Stomach (tissue), 4 donors: ENCODE measurements at regions not wholly inside any gene's neighbourhood (a gene's known extent, or its start where the extent isn't known, plus 50 kb on each side); places are given as distances from the start of the nearest gene placed in this dataset.

Source experiments
- EP300 ChIP-seq: sonication (generic); formaldehyde crosslinking; IDR thresholded peaks from one replicate; pipeline ENCODE4 v1.6.1; 2017; ENCODE audit warnings: antibody characterized with exemption
- POLR2A ChIP-seq, 4 donors: fragments of 450-650 bp; IDR thresholded peaks; one replicate each; pipeline ENCODE4 v1.6.1; 2016; ENCODE audit warnings: antibody characterized with exemption in 4 of 4, control low read depth in 2 of 4, mild to moderate bottlenecking in 1 of 4, moderate library complexity in 1 of 4
- POLR2AphosphoS5 ChIP-seq, 3 donors: sonication (generic); formaldehyde crosslinking; IDR thresholded peaks; one replicate each; pipeline ENCODE4 v1.6.1; 2016; ENCODE audit warnings: antibody characterized with exemption in 3 of 3
- TF ChIP-seq, protein P1 (sequence below), 7 experiments: fragments of 450-650 bp in 4 of 7; fragments of 200-600 bp in 3 of 7; sonication (generic) in 3 of 7; IDR thresholded peaks; one replicate each; pipeline ENCODE4 v1.5.1; 2016 to 2019; ENCODE audit warnings: antibody characterized with exemption in 7 of 7, control low read depth in 2 of 7, mild to moderate bottlenecking in 1 of 7

DNA sequence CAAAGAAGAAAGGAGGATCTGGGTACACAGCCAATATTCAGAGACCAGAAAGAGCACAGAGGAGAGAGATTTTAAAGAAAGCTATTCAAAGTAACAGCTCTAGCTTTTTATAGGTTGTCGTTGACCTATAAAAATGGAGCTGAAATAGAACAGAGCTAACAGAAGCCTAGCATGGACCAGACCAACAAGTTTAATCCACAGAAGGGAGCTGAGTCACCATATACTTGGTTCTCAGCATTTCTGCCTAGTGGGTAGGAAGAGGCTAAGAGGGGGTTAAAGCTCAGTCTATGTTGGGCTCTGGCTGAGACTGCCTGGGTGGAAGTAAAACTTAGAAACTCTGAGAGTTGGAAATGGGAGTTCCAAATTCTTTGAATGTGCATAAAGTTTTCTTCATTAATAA, 678.0 kb upstream of the CDH2 start:
- TF ChIP-seq POLR2A (IDR thresholded peaks at IDR 0.05) (no peak), EP300 (no peak), POLR2AphosphoS5 (IDR thresholded peaks at IDR 0.05) (no peak)
- TF ChIP-seq, protein P1, sequence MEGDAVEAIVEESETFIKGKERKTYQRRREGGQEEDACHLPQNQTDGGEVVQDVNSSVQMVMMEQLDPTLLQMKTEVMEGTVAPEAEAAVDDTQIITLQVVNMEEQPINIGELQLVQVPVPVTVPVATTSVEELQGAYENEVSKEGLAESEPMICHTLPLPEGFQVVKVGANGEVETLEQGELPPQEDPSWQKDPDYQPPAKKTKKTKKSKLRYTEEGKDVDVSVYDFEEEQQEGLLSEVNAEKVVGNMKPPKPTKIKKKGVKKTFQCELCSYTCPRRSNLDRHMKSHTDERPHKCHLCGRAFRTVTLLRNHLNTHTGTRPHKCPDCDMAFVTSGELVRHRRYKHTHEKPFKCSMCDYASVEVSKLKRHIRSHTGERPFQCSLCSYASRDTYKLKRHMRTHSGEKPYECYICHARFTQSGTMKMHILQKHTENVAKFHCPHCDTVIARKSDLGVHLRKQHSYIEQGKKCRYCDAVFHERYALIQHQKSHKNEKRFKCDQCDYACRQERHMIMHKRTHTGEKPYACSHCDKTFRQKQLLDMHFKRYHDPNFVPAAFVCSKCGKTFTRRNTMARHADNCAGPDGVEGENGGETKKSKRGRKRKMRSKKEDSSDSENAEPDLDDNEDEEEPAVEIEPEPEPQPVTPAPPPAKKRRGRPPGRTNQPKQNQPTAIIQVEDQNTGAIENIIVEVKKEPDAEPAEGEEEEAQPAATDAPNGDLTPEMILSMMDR (IDR thresholded peaks at IDR 0.05), result no peak
